HG03103 (cell line): ENCODE measurements at regions not wholly inside any gene's neighbourhood (a gene's known extent, or its start where the extent isn't known, plus 50 kb on each side); places are given as distances from the start of the nearest gene placed in this dataset.

Experiments used
- ATAC-seq: cut with Tn5 transposase; IDR thresholded peaks from one replicate; pipeline ENCODE4 v1.9.1; 2021; ENCODE audit warnings: low read depth; ENCODE audit not compliant: unreplicated experiment

- no peak for ATAC-seq
Observed at GRCh38 chr5:1670351-1670750, 129.3 kb downstream of the MRPL36 start.

- no peak for ATAC-seq
Observed at GRCh38 chr5:1669276-1670155, 130.1 kb downstream of the MRPL36 start.

- no peak for ATAC-seq
Observed at GRCh38 chr5:1668141-1668721, 131.4 kb downstream of the MRPL36 start.

- no peak for ATAC-seq
Observed at GRCh38 chr5:1667648-1668140, 131.9 kb downstream of the MRPL36 start.

- no peak for ATAC-seq
Observed at GRCh38 chr5:1666812-1667588, 132.6 kb downstream of the MRPL36 start.

GRCh38 chr5:1666221-1666620 is 133.4 kb downstream of the MRPL36 start:
- ATAC-seq = no peak

GRCh38 chr5:1665803-1666202 is 133.8 kb downstream of the MRPL36 start:
- ATAC-seq = no peak

- no peak for ATAC-seq
Observed at GRCh38 chr5:1665231-1665630, 134.4 kb downstream of the MRPL36 start.

- ATAC-seq = no peak
Observed at GRCh38 chr5:1663186-1663585, 136.5 kb downstream of the MRPL36 start.

- ATAC-seq = no peak
Observed at GRCh38 chr5:1662559-1663085, 137.0 kb downstream of the MRPL36 start.

- no peak for ATAC-seq
Observed at GRCh38 chr5:1661831-1662558, 137.6 kb downstream of the MRPL36 start.

- no peak for ATAC-seq
Observed at GRCh38 chr5:1661311-1661710, 137.6 kb upstream of the LPCAT1 start.

GRCh38 chr5:1660511-1660910 is 136.8 kb upstream of the LPCAT1 start:
- no peak for ATAC-seq

GRCh38 chr5:1660001-1660400 is 136.2 kb upstream of the LPCAT1 start:
- ATAC-seq = no peak

- no peak for ATAC-seq
Observed at GRCh38 chr5:1659100-1659981, 135.6 kb upstream of the LPCAT1 start.

- no peak for ATAC-seq
Observed at GRCh38 chr5:1658665-1659064, 134.9 kb upstream of the LPCAT1 start.

GRCh38 chr5:1657161-1657741 is 133.5 kb upstream of the LPCAT1 start:
- ATAC-seq = no peak

- no peak for ATAC-seq
Observed at GRCh38 chr5:1656271-1656975, 132.7 kb upstream of the LPCAT1 start.
